Breast epithelium (tissue), 3 donors: ENCODE measurements at regions not wholly inside any gene's neighbourhood (a gene's known extent, or its start where the extent isn't known, plus 50 kb on each side); places are given as distances from the start of the nearest gene placed in this dataset.
"Not testable (repeated sequence)": the region's sequence is repeated elsewhere in the genome, so short reads cannot be mapped to it uniquely, and the experiment has no call there.

Experiments
- POLR2A ChIP-seq: fragments of 450-650 bp; IDR thresholded peaks from one replicate; pipeline ENCODE4 v1.6.1; 2016; ENCODE audit warnings: antibody characterized with exemption, mild to moderate bottlenecking, moderate library complexity
- POLR2AphosphoS5 ChIP-seq, 3 donors: sonication (generic); formaldehyde crosslinking; IDR thresholded peaks; one replicate each; pipeline ENCODE4 v1.6.1; 2017; ENCODE audit warnings: antibody characterized with exemption in 3 of 3
- TF ChIP-seq, protein P1 (sequence below), 3 donors: fragments of 450-650 bp; IDR thresholded peaks; one replicate each; pipeline ENCODE4 v1.5.1; 2016 to 2017; ENCODE audit warnings: antibody characterized with exemption in 3 of 3, mild to moderate bottlenecking in 3 of 3, moderate library complexity in 3 of 3

DNA sequence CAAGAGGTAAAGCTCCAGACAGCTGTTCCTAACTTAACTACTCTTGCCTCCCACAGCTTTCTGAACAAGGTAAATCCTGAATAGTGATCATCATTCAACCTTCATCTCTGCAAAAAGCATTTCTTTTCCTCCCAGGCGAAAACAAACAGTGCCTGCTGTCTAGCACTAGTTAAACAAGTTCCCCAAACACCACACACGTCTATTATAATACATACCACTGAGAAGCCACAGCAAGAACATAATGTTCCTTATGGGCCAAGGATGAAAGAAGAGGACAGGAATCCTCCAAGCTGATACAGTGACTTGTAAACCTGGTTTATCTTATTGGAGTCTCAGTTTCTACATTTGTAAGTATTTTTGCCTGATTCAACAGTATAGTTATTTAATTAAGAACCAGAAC lies 56.1 kb upstream of the PDPR start:
- TF ChIP-seq, protein P1, sequence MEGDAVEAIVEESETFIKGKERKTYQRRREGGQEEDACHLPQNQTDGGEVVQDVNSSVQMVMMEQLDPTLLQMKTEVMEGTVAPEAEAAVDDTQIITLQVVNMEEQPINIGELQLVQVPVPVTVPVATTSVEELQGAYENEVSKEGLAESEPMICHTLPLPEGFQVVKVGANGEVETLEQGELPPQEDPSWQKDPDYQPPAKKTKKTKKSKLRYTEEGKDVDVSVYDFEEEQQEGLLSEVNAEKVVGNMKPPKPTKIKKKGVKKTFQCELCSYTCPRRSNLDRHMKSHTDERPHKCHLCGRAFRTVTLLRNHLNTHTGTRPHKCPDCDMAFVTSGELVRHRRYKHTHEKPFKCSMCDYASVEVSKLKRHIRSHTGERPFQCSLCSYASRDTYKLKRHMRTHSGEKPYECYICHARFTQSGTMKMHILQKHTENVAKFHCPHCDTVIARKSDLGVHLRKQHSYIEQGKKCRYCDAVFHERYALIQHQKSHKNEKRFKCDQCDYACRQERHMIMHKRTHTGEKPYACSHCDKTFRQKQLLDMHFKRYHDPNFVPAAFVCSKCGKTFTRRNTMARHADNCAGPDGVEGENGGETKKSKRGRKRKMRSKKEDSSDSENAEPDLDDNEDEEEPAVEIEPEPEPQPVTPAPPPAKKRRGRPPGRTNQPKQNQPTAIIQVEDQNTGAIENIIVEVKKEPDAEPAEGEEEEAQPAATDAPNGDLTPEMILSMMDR (IDR thresholded peaks at IDR 0.05), result not testable (repeated sequence)
- not testable (repeated sequence) for TF ChIP-seq POLR2AphosphoS5 (IDR thresholded peaks at IDR 0.05); POLR2A
